ENCODE measurements at regions not wholly inside any gene's neighbourhood (a gene's known extent, or its start where the extent isn't known, plus 50 kb on each side); places are given as distances from the start of the nearest gene placed in this dataset.

- Histone ChIP-seq H3K36me3 (ENCODE audit: control insufficient read depth, insufficient read depth, low read length) (no peaks in the 10 kb centered on the region), H3K4me3 (ENCODE audit: low read depth, low read length) (no peak overlapping the region), H3K27me3 (ENCODE audit: control insufficient read depth, insufficient read depth, low read length) (no peaks in the 10 kb centered on the region)
- FAIRE-seq (no peak), DNase-seq (ENCODE audit: low read depth) (no peak)
- TF ChIP-seq, protein P1, sequence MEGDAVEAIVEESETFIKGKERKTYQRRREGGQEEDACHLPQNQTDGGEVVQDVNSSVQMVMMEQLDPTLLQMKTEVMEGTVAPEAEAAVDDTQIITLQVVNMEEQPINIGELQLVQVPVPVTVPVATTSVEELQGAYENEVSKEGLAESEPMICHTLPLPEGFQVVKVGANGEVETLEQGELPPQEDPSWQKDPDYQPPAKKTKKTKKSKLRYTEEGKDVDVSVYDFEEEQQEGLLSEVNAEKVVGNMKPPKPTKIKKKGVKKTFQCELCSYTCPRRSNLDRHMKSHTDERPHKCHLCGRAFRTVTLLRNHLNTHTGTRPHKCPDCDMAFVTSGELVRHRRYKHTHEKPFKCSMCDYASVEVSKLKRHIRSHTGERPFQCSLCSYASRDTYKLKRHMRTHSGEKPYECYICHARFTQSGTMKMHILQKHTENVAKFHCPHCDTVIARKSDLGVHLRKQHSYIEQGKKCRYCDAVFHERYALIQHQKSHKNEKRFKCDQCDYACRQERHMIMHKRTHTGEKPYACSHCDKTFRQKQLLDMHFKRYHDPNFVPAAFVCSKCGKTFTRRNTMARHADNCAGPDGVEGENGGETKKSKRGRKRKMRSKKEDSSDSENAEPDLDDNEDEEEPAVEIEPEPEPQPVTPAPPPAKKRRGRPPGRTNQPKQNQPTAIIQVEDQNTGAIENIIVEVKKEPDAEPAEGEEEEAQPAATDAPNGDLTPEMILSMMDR (IDR thresholded peaks at IDR 0.05; ENCODE audit: insufficient read depth, low read length, severe bottlenecking): no peak
Observed at GRCh38 chr9:82356131-82356530, 367.6 kb downstream of the SPATA31D1 start.

DNA sequence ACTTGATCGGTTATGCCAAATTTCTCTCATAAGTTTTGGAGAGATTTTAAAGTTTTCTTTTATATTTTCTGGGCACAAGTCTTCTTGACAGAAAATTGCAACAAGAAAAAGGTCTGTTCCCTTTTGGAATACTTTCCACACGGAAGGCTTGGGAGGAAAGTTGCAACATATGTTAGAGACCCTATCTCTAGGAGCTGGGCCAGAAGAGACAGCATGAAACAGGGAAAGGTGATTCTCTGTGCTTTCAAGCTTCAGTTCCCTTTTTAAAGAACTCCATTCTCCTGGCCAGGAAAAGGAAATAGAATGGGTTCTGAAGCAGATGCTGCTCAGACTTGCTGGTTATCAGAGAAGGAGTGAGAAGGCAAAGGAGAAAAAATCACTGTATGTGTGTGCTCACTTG, 368.3 kb downstream of the SPATA31D1 start:
- H3K4me3 ChIP-seq (ENCODE audit: low read depth, low read length): no peak overlapping the region
- DNase-seq (ENCODE audit: low read depth) (no peak), FAIRE-seq (no peak)
- TF ChIP-seq, protein P1 (IDR thresholded peaks at IDR 0.05; ENCODE audit: insufficient read depth, low read length, severe bottlenecking): no peak
- no peaks in the 10 kb centered on the region for H3K36me3 ChIP-seq (ENCODE audit: control insufficient read depth, insufficient read depth, low read length)
- H3K27me3 ChIP-seq (ENCODE audit: control insufficient read depth, insufficient read depth, low read length): no peaks in the 10 kb centered on the region

DNA sequence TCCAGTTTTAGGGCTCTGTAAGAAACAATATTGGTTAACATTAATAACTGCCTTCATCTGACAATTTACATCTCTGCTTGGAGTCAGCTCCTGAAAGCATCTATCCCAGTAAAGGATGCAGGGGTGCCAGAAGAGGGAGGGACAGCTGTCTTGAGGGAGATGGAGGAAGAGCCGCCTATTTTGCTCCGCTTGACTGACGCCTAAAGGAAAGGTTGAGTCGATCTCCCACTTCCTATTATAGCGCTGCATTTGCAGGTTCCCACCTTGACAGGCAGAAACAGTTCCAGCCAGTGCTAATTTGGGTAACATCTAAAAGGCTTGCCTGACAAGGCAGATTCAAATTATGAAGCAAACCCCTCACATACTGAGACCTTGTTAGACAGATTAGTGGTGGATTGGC, 374.6 kb downstream of the SPATA31D1 start:
- Histone ChIP-seq H3K27me3 (ENCODE audit: control insufficient read depth, insufficient read depth, low read length) (no peaks in the 10 kb centered on the region), H3K4me3 (ENCODE audit: low read depth, low read length) (no peak overlapping the region), H3K36me3 (ENCODE audit: control insufficient read depth, insufficient read depth, low read length) (no peaks in the 10 kb centered on the region)
- TF ChIP-seq, protein P1 (IDR thresholded peaks at IDR 0.05; ENCODE audit: insufficient read depth, low read length, severe bottlenecking): no peak
- FAIRE-seq: no peak
- DNase-seq (ENCODE audit: low read depth): no peak

DNA sequence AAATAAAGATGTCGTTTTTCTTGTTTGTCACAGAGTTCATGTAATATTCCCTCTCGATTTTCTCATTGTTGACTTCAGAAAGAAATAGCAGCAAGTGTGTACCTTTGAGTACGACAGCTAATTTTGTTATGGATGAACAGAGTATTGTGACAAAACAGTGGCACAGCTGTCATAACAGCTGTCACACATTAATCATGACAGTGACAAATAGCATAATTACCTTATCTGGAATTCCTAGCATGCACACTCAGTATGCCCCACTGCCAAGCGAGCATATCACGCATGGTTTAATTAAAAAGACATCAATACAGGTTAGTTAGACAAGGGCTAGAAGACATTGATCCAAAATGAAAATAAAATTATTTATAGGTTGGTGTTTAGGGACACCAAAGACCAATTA, 375.1 kb downstream of the SPATA31D1 start:
- TF ChIP-seq, protein P1 (IDR thresholded peaks at IDR 0.05; ENCODE audit: insufficient read depth, low read length, severe bottlenecking): no peak
- no peaks in the 10 kb centered on the region for H3K27me3 ChIP-seq (ENCODE audit: control insufficient read depth, insufficient read depth, low read length)
- no peak for FAIRE-seq
- H3K36me3 ChIP-seq (ENCODE audit: control insufficient read depth, insufficient read depth, low read length): no peaks in the 10 kb centered on the region
- H3K4me3 ChIP-seq (ENCODE audit: low read depth, low read length): no peak overlapping the region
- DNase-seq (ENCODE audit: low read depth): no peak

GRCh38 chr9:82367016-82367415, 378.4 kb downstream of the SPATA31D1 start:
- FAIRE-seq: no peak
- no peaks in the 10 kb centered on the region for H3K27me3 ChIP-seq (ENCODE audit: control insufficient read depth, insufficient read depth, low read length)
- H3K4me3 ChIP-seq (ENCODE audit: low read depth, low read length): no peak overlapping the region
- TF ChIP-seq, protein P1 (IDR thresholded peaks at IDR 0.05; ENCODE audit: insufficient read depth, low read length, severe bottlenecking): no peak
- H3K36me3 ChIP-seq (ENCODE audit: control insufficient read depth, insufficient read depth, low read length): no peaks in the 10 kb centered on the region
- DNase-seq (ENCODE audit: low read depth): no peak

DNA sequence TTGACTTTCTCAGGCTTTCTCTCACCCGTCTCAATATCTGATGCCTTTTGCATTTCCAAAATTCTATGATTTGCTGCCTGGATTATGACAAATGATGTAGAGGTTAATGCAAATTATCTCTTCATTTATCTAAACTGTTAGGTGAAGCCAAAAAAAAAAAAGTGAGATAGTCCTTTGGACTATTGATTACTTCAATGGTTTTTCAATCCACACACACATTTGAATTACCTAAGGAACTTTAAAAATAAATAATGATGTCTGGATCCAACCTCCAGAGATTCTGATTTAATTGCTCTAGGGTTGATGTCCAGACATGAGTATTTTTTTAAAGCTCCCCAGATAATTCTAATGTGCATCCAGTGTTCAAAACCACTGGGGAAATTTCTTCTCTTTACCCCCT, 379.4 kb downstream of the SPATA31D1 start:
- TF ChIP-seq, protein P1 (IDR thresholded peaks at IDR 0.05; ENCODE audit: insufficient read depth, low read length, severe bottlenecking): no peak
- no peaks in the 10 kb centered on the region for H3K27me3 ChIP-seq (ENCODE audit: control insufficient read depth, insufficient read depth, low read length)
- DNase-seq (ENCODE audit: low read depth): no peak
- H3K4me3 ChIP-seq (ENCODE audit: low read depth, low read length): no peak overlapping the region
- H3K36me3 ChIP-seq (ENCODE audit: control insufficient read depth, insufficient read depth, low read length): no peaks in the 10 kb centered on the region
- no peak for FAIRE-seq

Measured in bronchial epithelial cell (primary cell).